ENCODE measurements at regions not wholly inside any gene's neighbourhood (a gene's known extent, or its start where the extent isn't known, plus 50 kb on each side); places are given as distances from the start of the nearest gene placed in this dataset.

GRCh38 chr1:238408737-238409136 is 518.0 kb upstream of the ZP4 start (continued):
- no peak for TF ChIP-seq CBX2 (IDR thresholded peaks at IDR 0.05; ENCODE audit: borderline replicate concordance, low read depth)

- no peak overlapping the region for H3K4me2 ChIP-seq
- TF ChIP-seq POLR2A (IDR thresholded peaks at IDR 0.05; ENCODE audit: low read length) (no peak), HEYL (CRISPR knock-in tag; IDR thresholded peaks at IDR 0.05) (no peak), CBX8 (IDR thresholded peaks at IDR 0.05) (no peak)
- ChIA-PET POLR2A (no interaction called here), CTCF (no interaction called here)
- H3K27ac ChIP-seq = no peak overlapping the region
- no peak overlapping the region for H3K4me3 ChIP-seq
- H3K4me1 ChIP-seq = no peaks in the 10 kb centered on the region
- FAIRE-seq (no peak), DNase-seq (ENCODE audit: low read depth in 1 of 2, low spot score in 1 of 2) (no peak), ATAC-seq (no peak)
- H3K9me3 ChIP-seq = no peaks in the 10 kb centered on the region
- WGBS (ENCODE audit: missing lambda C conversion rate) = 18% methylated on average over 3 of the region's 3 CpGs
Observed at GRCh38 chr1:238406098-238406860, 515.6 kb upstream of the ZP4 start.

GRCh38 chr1:238404921-238405320 is 514.2 kb upstream of the ZP4 start:
- Histone ChIP-seq H3K4me2 (no peak overlapping the region), H3K27ac (no peak overlapping the region), H3K4me1 (no peaks in the 10 kb centered on the region), H3K9me3 (no peaks in the 10 kb centered on the region), H3K4me3 (no peak overlapping the region)
- CTCF ChIA-PET = no interaction called here
- DNase-seq (ENCODE audit: low read depth in 1 of 2, low spot score in 1 of 2) = no peak
- 3% methylated on average over 2 of the region's 2 CpGs for WGBS (ENCODE audit: missing lambda C conversion rate)
- ATAC-seq = no peak
- POLR2A ChIA-PET = no interaction called here
- TF ChIP-seq KDM5A (IDR thresholded peaks at IDR 0.05) (no peak), RARB (CRISPR knock-in tag; IDR thresholded peaks at IDR 0.05) (no peak)
- TF ChIP-seq, protein P1, sequence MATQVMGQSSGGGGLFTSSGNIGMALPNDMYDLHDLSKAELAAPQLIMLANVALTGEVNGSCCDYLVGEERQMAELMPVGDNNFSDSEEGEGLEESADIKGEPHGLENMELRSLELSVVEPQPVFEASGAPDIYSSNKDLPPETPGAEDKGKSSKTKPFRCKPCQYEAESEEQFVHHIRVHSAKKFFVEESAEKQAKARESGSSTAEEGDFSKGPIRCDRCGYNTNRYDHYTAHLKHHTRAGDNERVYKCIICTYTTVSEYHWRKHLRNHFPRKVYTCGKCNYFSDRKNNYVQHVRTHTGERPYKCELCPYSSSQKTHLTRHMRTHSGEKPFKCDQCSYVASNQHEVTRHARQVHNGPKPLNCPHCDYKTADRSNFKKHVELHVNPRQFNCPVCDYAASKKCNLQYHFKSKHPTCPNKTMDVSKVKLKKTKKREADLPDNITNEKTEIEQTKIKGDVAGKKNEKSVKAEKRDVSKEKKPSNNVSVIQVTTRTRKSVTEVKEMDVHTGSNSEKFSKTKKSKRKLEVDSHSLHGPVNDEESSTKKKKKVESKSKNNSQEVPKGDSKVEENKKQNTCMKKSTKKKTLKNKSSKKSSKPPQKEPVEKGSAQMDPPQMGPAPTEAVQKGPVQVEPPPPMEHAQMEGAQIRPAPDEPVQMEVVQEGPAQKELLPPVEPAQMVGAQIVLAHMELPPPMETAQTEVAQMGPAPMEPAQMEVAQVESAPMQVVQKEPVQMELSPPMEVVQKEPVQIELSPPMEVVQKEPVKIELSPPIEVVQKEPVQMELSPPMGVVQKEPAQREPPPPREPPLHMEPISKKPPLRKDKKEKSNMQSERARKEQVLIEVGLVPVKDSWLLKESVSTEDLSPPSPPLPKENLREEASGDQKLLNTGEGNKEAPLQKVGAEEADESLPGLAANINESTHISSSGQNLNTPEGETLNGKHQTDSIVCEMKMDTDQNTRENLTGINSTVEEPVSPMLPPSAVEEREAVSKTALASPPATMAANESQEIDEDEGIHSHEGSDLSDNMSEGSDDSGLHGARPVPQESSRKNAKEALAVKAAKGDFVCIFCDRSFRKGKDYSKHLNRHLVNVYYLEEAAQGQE (IDR thresholded peaks at IDR 0.05) = no peak
- no peak for FAIRE-seq

GRCh38 chr1:238404481-238404880 is 513.8 kb upstream of the ZP4 start:
- H3K27ac ChIP-seq = no peak overlapping the region
- H3K4me2 ChIP-seq = no peak overlapping the region
- POLR2A ChIA-PET = no interaction called here

More at GRCh38 chr1:238404481-238404880, 513.8 kb upstream of the ZP4 start:
- Histone ChIP-seq H3K9me3 (no peaks in the 10 kb centered on the region), H3K4me3 (no peak overlapping the region), H3K4me1 (no peaks in the 10 kb centered on the region)
- CTCF ChIA-PET = no interaction called here
- ATAC-seq (no peak), FAIRE-seq (no peak), DNase-seq (ENCODE audit: low read depth in 1 of 2, low spot score in 1 of 2) (no peak)
- WGBS (ENCODE audit: missing lambda C conversion rate) = 0% methylated on average over 1 of the region's 1 CpG
- no peak for TF ChIP-seq NPAS2 (CRISPR knock-in tag; IDR thresholded peaks at IDR 0.05; ENCODE audit: borderline replicate concordance)
- no peak for TF ChIP-seq USF2 (IDR thresholded peaks at IDR 0.05)
- no peak for TF ChIP-seq NFE2L2 (conservative IDR thresholded peaks at IDR 0.05; ENCODE audit: low read length)
- TF ChIP-seq MYC (IDR thresholded peaks at IDR 0.05; ENCODE audit: borderline replicate concordance, low read length) = no peak
- TF ChIP-seq EHMT2 (IDR thresholded peaks at IDR 0.05; ENCODE audit: low read depth) = no peak
- no peak for TF ChIP-seq ZC3H11A (IDR thresholded peaks at IDR 0.05)
- no peak for TF ChIP-seq KDM1A (IDR thresholded peaks at IDR 0.05; ENCODE audit: low read depth)
- TF ChIP-seq HOXA7 (CRISPR knock-in tag; IDR thresholded peaks at IDR 0.05) = no peak
- no peak for TF ChIP-seq RCOR1 (IDR thresholded peaks at IDR 0.05; ENCODE audit: low read depth, low read length)
- no peak for TF ChIP-seq RNF2 (IDR thresholded peaks at IDR 0.05; ENCODE audit: borderline replicate concordance, low read depth)
- TF ChIP-seq HES2 (IDR thresholded peaks at IDR 0.05) = no peak
- TF ChIP-seq POLR2AphosphoS2 (conservative IDR thresholded peaks at IDR 0.05; ENCODE audit: low read length) = no peak
- no peak for TF ChIP-seq HOXB5 (CRISPR knock-in tag; IDR thresholded peaks at IDR 0.05)
- no peak for TF ChIP-seq BHLHE40 (IDR thresholded peaks at IDR 0.05; ENCODE audit: low read depth, low read length)
- no peak for TF ChIP-seq KDM5A (IDR thresholded peaks at IDR 0.05)
- no peak for TF ChIP-seq POLR2A (IDR thresholded peaks at IDR 0.05; ENCODE audit: low read length)
- no peak for TF ChIP-seq RFX5 (IDR thresholded peaks at IDR 0.05)
- TF ChIP-seq EP300 (IDR thresholded peaks at IDR 0.05) = no peak
- TF ChIP-seq, protein P2, sequence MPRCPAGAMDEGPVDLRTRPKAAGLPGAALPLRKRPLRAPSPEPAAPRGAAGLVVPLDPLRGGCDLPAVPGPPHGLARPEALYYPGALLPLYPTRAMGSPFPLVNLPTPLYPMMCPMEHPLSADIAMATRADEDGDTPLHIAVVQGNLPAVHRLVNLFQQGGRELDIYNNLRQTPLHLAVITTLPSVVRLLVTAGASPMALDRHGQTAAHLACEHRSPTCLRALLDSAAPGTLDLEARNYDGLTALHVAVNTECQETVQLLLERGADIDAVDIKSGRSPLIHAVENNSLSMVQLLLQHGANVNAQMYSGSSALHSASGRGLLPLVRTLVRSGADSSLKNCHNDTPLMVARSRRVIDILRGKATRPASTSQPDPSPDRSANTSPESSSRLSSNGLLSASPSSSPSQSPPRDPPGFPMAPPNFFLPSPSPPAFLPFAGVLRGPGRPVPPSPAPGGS (IDR thresholded peaks at IDR 0.05) = no peak
- TF ChIP-seq MAFK (IDR thresholded peaks at IDR 0.05; ENCODE audit: partially characterized antibody) = no peak
